ENCODE measurements at regions not wholly inside any gene's neighbourhood (a gene's known extent, or its start where the extent isn't known, plus 50 kb on each side); places are given as distances from the start of the nearest gene placed in this dataset.
"Not testable (repeated sequence)": the region's sequence is repeated elsewhere in the genome, so short reads cannot be mapped to it uniquely, and the experiment has no call there.

- TF ChIP-seq, protein P1, sequence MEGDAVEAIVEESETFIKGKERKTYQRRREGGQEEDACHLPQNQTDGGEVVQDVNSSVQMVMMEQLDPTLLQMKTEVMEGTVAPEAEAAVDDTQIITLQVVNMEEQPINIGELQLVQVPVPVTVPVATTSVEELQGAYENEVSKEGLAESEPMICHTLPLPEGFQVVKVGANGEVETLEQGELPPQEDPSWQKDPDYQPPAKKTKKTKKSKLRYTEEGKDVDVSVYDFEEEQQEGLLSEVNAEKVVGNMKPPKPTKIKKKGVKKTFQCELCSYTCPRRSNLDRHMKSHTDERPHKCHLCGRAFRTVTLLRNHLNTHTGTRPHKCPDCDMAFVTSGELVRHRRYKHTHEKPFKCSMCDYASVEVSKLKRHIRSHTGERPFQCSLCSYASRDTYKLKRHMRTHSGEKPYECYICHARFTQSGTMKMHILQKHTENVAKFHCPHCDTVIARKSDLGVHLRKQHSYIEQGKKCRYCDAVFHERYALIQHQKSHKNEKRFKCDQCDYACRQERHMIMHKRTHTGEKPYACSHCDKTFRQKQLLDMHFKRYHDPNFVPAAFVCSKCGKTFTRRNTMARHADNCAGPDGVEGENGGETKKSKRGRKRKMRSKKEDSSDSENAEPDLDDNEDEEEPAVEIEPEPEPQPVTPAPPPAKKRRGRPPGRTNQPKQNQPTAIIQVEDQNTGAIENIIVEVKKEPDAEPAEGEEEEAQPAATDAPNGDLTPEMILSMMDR (conservative IDR thresholded peaks at IDR 0.05; ENCODE audit: low read depth, low read length), result not testable (repeated sequence)
- TF ChIP-seq EZH2phosphoT487 (IDR thresholded peaks at IDR 0.05; ENCODE audit: borderline replicate concordance, low read length); EZH2 (IDR thresholded peaks at IDR 0.05; ENCODE audit: low read length, unreplicated experiment): not testable (repeated sequence)
Observed at GRCh38 chr12:93008880-93009279, 79.8 kb upstream of the EEA1 start.

Measured in PC-3 (cell line).